Skeletal muscle cell (primary cell): ENCODE measurements at regions not wholly inside any gene's neighbourhood (a gene's known extent, or its start where the extent isn't known, plus 50 kb on each side); places are given as distances from the start of the nearest gene placed in this dataset.
"Not testable (repeated sequence)": the region's sequence is repeated elsewhere in the genome, so short reads cannot be mapped to it uniquely, and the experiment has no call there.

Experiments used
- DNase-seq: peaks from one replicate; pipeline ENCODE4 v3.0.0-alpha.2; 2010; ENCODE audit warnings: low read depth
- H3K4me3 ChIP-seq: 2 replicates; pipeline ENCODE4 v1.5.1; 2011; ENCODE audit warnings: low read depth, mild to moderate bottlenecking, control low read depth, low read length, moderate library complexity

GRCh38 chr14:26320886-26321285 is 276.9 kb downstream of the NOVA1 start:
- no peak for DNase-seq
- no peak overlapping the region for H3K4me3 ChIP-seq

DNA sequence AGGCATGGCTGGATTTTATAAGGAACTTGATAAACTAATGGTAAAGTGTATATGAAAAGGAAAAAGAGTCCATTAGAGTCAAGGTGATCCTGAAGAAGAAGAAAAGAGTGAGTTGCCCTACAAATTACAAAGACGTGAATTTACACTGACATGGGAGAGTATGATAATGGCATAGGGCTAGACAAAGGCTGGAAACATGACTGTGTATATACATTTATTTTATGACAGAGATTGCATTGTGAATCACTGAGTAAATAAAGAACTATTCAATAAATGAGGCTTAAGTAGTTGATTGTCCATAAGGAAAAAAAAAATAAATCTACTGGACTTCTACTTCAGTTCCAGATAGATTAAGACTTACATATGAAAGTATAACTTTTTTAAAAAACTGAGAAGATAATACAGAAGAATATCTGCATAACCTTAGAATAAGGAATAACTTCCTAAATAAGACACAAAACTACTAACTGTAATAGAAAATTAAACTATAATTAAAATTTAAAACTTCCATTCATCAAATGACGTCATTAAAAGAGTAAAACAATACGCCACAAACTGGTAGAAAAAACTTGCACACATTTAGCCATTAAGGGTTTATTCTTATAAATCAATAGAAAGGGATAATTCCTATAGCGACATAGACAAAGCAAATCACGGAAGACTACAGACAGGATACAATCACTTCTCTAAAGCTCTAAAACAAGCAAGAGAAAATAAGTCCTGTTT is 278.5 kb downstream of the NOVA1 start:
- H3K4me3 ChIP-seq: no peak overlapping the region
- DNase-seq: no peak

- H3K4me3 ChIP-seq: no peak overlapping the region
- no peak for DNase-seq
Observed at GRCh38 chr14:26304056-26304455, 293.8 kb downstream of the NOVA1 start.

DNA sequence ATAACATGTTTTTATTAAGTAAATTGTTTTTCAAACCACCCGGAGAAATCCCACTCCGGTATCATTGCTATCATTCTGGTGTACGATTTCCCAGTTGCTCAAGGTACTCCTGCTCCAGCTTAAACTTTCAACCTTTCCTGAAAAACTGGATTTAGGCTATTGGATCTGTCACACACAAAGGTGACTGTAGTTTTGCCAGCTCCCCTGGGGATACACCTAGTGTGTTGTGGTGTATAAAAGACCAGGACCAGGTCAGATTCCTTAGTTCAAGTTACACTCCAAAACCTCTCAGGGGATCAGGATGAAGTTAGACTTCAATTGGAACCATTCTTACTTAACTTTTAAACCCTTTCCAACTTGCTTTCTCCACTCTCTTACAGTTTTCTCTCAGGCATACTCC is 303.9 kb downstream of the NOVA1 start:
- no peak for DNase-seq
- H3K4me3 ChIP-seq: no peak overlapping the region

- no peak overlapping the region for H3K4me3 ChIP-seq
- DNase-seq: peak; percentile 11
Observed at GRCh38 chr14:26289891-26290486, 307.8 kb downstream of the NOVA1 start.

DNA sequence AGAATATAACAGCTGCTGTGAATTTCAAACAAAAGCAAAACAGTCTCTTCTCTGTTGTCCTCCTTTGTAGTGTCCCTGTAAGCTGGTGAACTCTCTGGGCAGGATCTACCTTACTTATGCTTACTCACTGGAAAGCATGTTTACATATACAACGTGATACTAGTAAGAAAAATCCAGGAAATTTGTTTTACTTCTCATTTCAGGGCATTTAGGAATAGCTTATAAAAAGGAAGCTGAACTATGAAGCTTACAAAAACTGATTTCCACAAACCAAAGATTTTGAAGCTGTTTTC is 311.0 kb downstream of the NOVA1 start:
- DNase-seq: no peak
- no peak overlapping the region for H3K4me3 ChIP-seq

DNA sequence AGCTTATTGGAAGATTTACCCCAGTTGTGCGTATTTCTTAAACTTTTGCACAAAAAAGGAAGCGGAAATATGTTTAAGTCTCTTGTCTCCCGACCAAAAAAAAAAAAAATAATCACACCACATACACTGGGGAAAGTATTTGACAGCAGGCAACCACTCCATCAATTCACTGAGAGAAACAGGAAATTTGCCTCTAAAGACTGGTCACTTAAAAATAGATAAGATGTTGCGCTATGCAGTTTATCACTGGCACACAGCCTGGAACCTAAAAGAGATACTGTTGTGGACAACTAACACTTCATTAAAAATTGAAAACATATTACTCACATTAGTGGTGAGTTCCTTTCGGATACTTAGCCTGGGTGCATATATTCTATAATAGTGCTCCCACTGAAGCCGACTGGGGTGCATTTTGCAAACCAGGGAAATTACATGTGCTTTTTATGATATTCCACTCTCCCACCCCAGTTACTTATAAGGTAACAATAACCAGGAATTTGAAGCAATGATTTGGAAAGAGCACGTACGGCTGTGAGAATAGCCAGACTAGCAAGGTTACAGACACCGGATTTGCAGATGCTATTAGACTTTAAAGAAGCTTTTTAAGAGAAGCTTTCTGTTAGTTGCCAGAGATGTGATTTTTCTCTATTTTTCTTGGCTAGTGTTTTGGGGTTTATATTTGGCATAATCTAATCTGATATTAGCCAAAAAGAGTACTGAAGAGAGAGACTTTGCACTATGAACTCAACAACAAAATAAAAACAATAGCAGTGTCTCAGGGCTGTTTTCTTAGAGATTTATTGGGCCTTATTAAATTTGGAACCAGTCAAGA is 311.5 kb downstream of the NOVA1 start:
- no peak overlapping the region for H3K4me3 ChIP-seq
- no peak for DNase-seq

- DNase-seq: no peak
- no peak overlapping the region for H3K4me3 ChIP-seq
Observed at GRCh38 chr14:26282578-26282977, 315.3 kb downstream of the NOVA1 start.

- not testable (repeated sequence) for H3K4me3 ChIP-seq, DNase-seq
Observed at GRCh38 chr14:26282011-26282410, 315.8 kb downstream of the NOVA1 start.

- no peak overlapping the region for H3K4me3 ChIP-seq
- peak; percentile 50 for DNase-seq
Observed at GRCh38 chr14:26281280-26281998, 316.4 kb downstream of the NOVA1 start.

- no peak for DNase-seq
Observed at GRCh38 chr14:26276757-26277156, 321.1 kb downstream of the NOVA1 start.

DNA sequence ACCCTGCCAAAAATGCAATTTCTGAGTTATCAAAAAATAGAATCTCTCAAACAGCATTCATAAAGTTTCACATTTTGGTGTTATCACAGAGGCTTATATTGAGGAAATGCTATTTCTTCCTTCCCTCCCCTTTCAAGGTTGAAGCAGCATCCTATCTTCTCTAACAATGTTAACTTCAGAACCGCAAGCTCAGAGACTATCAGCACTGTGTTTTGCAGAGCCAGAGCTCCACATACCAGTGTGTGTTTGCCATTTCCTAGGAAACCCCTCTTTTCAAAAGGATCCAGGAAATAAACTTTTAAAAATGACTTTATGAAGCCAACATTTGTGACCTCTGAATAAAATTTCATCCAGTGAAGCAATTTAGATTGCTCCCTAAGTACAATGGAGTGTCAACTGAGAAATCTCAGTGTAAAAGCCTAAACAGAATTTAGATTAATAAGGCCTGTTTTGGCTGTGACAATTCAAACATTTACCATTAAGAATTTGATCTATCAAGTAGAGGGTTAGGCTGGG is 332.6 kb downstream of the NOVA1 start:
- H3K4me3 ChIP-seq: no peak overlapping the region
- DNase-seq: no peak

More at GRCh38 chr14:26276757-26277156, 321.1 kb downstream of the NOVA1 start:
- H3K4me3 ChIP-seq: no peak overlapping the region

DNA sequence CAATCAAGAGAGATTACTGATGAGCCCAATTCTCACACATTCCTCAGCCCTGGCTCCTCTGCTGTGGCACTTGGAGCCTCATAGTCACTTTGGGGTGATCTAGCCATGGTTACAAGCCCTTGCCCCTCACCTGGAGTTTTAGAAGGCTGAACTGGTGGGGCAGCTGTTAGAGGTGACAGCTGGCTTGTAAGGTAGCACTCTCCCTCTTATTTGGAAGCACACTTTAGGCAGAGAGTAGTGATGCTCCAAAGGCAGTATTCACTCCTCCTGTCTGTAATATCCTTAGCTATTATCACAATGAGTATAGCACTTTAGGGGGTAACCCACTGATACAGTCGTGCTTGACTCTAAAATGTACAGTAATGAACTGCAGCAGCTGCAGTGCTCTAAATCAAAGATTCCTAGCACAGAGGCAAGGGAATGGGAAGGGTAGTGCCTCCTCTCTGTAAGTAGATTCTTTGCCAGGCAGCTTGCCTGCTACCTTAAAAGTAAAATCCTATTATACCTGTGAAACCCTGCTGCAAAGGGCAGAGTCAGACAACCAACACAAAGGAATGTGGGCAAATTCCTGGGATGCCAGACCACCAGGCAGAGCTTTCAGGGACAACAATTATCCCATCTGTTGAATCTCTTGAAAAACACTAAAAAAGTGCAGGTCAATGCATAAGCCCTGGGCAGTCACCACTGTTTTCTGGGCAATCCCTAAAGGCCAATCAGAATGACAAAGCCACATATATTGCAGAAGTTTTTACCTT is 336.3 kb downstream of the NOVA1 start:
- no peak for DNase-seq
- no peak overlapping the region for H3K4me3 ChIP-seq

DNA sequence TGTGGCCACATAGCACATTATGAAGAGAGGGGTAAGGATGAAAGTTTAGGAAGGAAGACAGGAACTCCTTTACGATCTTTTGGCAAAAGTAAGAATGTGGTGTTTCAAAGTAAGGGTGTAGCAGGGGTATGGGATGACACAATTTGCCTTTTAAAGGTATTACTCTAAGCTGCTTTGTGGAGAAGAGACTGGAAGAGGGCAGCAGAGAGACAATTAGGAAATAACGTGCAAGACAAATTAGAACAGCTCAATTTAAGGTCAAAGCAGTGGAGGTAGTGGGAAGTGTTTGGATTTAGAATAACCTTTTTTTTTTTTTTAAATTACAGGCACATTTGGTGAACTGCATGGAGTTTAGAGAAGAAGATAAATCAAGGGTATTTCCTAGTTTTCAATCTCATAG is 342.6 kb downstream of the NOVA1 start:
- no peak overlapping the region for H3K4me3 ChIP-seq
- DNase-seq: peak; percentile 8

DNA sequence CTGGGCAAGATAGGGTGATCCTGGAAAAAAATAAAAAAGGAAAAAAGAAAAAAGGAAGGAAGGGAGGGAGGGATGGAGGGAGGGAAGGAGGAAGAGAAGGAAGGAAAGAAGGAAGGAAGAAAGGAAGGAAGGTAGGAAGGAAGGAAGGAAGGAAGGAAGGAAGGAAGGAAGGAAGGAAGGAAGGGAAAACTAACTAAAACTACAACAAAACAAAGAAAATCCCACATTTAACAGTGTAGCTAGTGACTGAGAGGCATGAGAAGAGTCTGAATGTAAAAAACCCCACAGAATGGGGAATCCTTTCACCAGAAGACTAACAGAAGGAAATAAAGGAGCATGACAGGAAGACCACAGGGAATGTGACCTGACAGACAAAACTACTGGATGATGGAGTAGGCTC is 345.7 kb downstream of the NOVA1 start:
- H3K4me3 ChIP-seq: no peak overlapping the region
- DNase-seq: no peak

GRCh38 chr14:26233118-26233517 is 364.7 kb downstream of the NOVA1 start:
- no peak overlapping the region for H3K4me3 ChIP-seq
- DNase-seq: no peak

GRCh38 chr14:26218861-26219260 is 379.0 kb downstream of the NOVA1 start:
- no peak for DNase-seq

GRCh38 chr14:26217778-26218177 is 380.1 kb downstream of the NOVA1 start:
- H3K4me3 ChIP-seq: no peak overlapping the region
- no peak for DNase-seq

More at GRCh38 chr14:26218861-26219260, 379.0 kb downstream of the NOVA1 start:
- H3K4me3 ChIP-seq: no peak overlapping the region

DNA sequence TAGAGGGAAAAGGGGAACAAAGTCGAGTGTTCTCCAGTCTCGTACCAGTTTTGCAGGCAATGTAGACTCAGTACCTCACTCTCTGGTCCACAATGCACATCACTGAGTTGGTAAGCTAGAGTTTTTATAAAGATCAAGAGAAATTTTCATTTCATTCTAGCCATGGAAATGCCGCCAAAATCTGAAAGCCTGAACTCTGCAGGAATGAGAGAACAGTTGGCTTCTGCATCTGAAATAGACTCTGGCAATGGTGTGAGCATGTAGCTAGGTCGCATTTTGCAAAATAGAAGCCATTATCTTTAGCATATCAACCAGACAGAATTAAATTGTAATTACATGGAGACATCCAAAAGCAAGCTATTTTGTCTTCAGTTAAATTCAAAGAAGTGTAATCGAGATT is 381.0 kb downstream of the NOVA1 start:
- DNase-seq: no peak
- no peak overlapping the region for H3K4me3 ChIP-seq
